Osteoblast (primary cell): ENCODE measurements at regions not wholly inside any gene's neighbourhood (a gene's known extent, or its start where the extent isn't known, plus 50 kb on each side); places are given as distances from the start of the nearest gene placed in this dataset.

Source experiments
- DNase-seq: peaks from one replicate; pipeline ENCODE4 v3.0.0; 2011; ENCODE audit warnings: low spot score, mixed read lengths; ENCODE audit not compliant: insufficient read length; ENCODE audit errors: missing footprints
- H2AFZ ChIP-seq: 2 replicates; pipeline ENCODE4 v1.6.0; 2011; ENCODE audit warnings: mild to moderate bottlenecking, low read length
- H3K27ac ChIP-seq: 2 replicates; pipeline ENCODE4 v1.5.1; 2011; ENCODE audit warnings: mild to moderate bottlenecking, low read depth, low read length, moderate library complexity
- H3K27me3 ChIP-seq: 2 replicates; pipeline ENCODE4 v1.6.0; 2012; ENCODE audit warnings: mild to moderate bottlenecking, control low read depth, inconsistent platforms, low read length, moderate library complexity; ENCODE audit not compliant: insufficient read depth
- H3K36me3 ChIP-seq: 2 replicates; pipeline ENCODE4 v1.5.1; 2011; ENCODE audit warnings: mild to moderate bottlenecking, low read length, control low read depth, moderate library complexity; ENCODE audit not compliant: insufficient read depth
- H3K4me1 ChIP-seq: 2 replicates; pipeline ENCODE4 v1.5.1; 2011; ENCODE audit warnings: mild to moderate bottlenecking, low read length, control low read depth, moderate library complexity; ENCODE audit not compliant: insufficient read depth
- H3K4me2 ChIP-seq: 2 replicates; pipeline ENCODE4 v1.6.0; 2011; ENCODE audit warnings: mild to moderate bottlenecking, low read length; ENCODE audit not compliant: insufficient read depth
- H3K4me3 ChIP-seq: fragments of 200-600 bp; sonication (generic); 3 replicates; pipeline ENCODE4 v1.5.1; 2012; ENCODE audit warnings: mild to moderate bottlenecking, low read length, inconsistent platforms; ENCODE audit not compliant: insufficient read depth
- H3K79me2 ChIP-seq: 2 replicates; pipeline ENCODE4 v1.6.0; 2012; ENCODE audit warnings: mild to moderate bottlenecking, low read length, control low read depth, inconsistent platforms; ENCODE audit not compliant: insufficient read depth
- H3K9me3 ChIP-seq: 2 replicates; pipeline ENCODE4 v1.5.1; 2011; ENCODE audit warnings: low read depth, low read length, control low read depth
- H4K20me1 ChIP-seq: 2 replicates; pipeline ENCODE4 v1.6.0; 2012; ENCODE audit warnings: mild to moderate bottlenecking, low read length, control low read depth; ENCODE audit not compliant: insufficient read depth
- TF ChIP-seq, protein P1 (sequence below): IDR thresholded peaks from 2 replicates; pipeline ENCODE4 v1.5.1; 2011; ENCODE audit warnings: mild to moderate bottlenecking, low read depth, low read length, moderate library complexity; ENCODE audit errors: extremely low read depth

DNA sequence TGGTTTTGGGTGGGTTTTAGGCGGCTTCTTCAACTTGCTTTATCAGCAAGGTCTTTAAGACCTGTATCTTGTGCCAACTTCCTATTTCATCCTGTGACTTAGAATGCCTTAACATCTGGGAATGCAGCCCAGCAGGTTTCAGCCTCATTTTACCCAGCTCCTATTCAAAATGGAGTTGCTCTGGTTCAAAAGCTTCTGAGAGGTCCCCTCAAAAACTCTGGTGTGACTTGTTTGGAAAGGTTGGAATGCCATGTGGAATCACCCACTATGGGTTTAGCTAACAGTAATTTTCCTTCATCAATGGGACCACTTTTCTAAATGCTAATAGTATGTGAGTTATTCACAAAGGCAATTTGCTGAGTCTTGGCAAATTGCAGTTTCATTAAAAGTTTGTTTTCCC lies 509.4 kb upstream of the SMIM21 start:
- Histone ChIP-seq H2AFZ (no peak overlapping the region), H3K79me2 (no peaks in the 10 kb centered on the region), H4K20me1 (no peaks in the 10 kb centered on the region), H3K4me3 (no peak overlapping the region), H3K36me3 (no peaks in the 10 kb centered on the region), H3K9me3 (no peaks in the 10 kb centered on the region), H3K4me1 (no peaks in the 10 kb centered on the region), H3K4me2 (no peak overlapping the region), H3K27me3 (no peaks in the 10 kb centered on the region), H3K27ac (no peak overlapping the region)
- no peak for DNase-seq
- TF ChIP-seq, protein P1, sequence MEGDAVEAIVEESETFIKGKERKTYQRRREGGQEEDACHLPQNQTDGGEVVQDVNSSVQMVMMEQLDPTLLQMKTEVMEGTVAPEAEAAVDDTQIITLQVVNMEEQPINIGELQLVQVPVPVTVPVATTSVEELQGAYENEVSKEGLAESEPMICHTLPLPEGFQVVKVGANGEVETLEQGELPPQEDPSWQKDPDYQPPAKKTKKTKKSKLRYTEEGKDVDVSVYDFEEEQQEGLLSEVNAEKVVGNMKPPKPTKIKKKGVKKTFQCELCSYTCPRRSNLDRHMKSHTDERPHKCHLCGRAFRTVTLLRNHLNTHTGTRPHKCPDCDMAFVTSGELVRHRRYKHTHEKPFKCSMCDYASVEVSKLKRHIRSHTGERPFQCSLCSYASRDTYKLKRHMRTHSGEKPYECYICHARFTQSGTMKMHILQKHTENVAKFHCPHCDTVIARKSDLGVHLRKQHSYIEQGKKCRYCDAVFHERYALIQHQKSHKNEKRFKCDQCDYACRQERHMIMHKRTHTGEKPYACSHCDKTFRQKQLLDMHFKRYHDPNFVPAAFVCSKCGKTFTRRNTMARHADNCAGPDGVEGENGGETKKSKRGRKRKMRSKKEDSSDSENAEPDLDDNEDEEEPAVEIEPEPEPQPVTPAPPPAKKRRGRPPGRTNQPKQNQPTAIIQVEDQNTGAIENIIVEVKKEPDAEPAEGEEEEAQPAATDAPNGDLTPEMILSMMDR: no peak

DNA sequence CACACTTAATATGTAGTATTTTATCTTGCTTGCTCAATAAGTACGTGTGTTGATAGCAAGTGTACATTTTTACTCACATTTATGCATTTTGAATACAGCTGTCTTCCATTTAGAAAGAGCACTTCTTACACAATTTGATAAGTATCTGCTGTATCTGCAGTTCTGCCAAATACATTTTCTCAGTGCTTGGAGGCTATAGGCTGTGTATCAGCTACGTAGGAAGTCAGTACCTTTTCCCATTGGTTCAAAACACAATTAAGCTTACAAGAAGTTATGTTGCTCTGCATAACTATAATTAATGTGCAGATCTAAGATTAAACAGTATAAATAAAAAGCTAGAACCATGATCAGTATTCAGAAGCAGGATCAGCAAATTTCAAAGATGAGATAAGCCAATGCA lies 503.6 kb upstream of the SMIM21 start:
- Histone ChIP-seq H2AFZ (no peak overlapping the region), H3K9me3 (no peaks in the 10 kb centered on the region), H3K4me2 (no peak overlapping the region), H3K36me3 (no peaks in the 10 kb centered on the region), H4K20me1 (no peaks in the 10 kb centered on the region), H3K27ac (no peak overlapping the region), H3K27me3 (no peaks in the 10 kb centered on the region), H3K4me3 (no peak overlapping the region), H3K4me1 (no peaks in the 10 kb centered on the region), H3K79me2 (no peaks in the 10 kb centered on the region)
- DNase-seq: no peak
- TF ChIP-seq, protein P1: no peak

GRCh38 chr18:75928706-75929105 lies 501.2 kb upstream of the SMIM21 start:
- H3K4me2 ChIP-seq: no peak overlapping the region
- H3K27me3 ChIP-seq: no peaks in the 10 kb centered on the region
- no peak for DNase-seq
- H3K36me3 ChIP-seq: no peaks in the 10 kb centered on the region
- no peak overlapping the region for H3K27ac ChIP-seq
- TF ChIP-seq, protein P1: no peak
- no peak overlapping the region for H2AFZ ChIP-seq
- H3K4me3 ChIP-seq: no peak overlapping the region
- no peaks in the 10 kb centered on the region for H3K79me2 ChIP-seq
- H3K9me3 ChIP-seq: no peaks in the 10 kb centered on the region
- H4K20me1 ChIP-seq: no peaks in the 10 kb centered on the region
- no peaks in the 10 kb centered on the region for H3K4me1 ChIP-seq

GRCh38 chr18:75927791-75928190 lies 500.3 kb upstream of the SMIM21 start:
- no peak overlapping the region for H3K4me2 ChIP-seq
- H3K79me2 ChIP-seq: no peaks in the 10 kb centered on the region
- H3K27ac ChIP-seq: no peak overlapping the region
- H3K27me3 ChIP-seq: no peaks in the 10 kb centered on the region
- TF ChIP-seq, protein P1: no peak
- no peak for DNase-seq
- no peak overlapping the region for H2AFZ ChIP-seq
- H4K20me1 ChIP-seq: no peaks in the 10 kb centered on the region
- H3K36me3 ChIP-seq: no peaks in the 10 kb centered on the region
- no peak overlapping the region for H3K4me3 ChIP-seq
- H3K4me1 ChIP-seq: no peaks in the 10 kb centered on the region
- no peaks in the 10 kb centered on the region for H3K9me3 ChIP-seq
